ENCODE measurements at regions not wholly inside any gene's neighbourhood (a gene's known extent, or its start where the extent isn't known, plus 50 kb on each side); places are given as distances from the start of the nearest gene placed in this dataset.

GRCh38 chr2:236752096-236752495, 182.5 kb downstream of the ACKR3 start:
- Histone ChIP-seq H3K27ac (ENCODE audit: low read length) (no peak overlapping the region), H3K4me1 (ENCODE audit: control insufficient read depth in 1 of 2, insufficient read depth in 2 of 2, low read length in 2 of 2) (no peaks in the 10 kb centered on the region), H3K27me3 (ENCODE audit: low read depth, low read length) (no peaks in the 10 kb centered on the region), H3K9me3 (ENCODE audit: control insufficient read depth in 1 of 2, low read length in 2 of 2) (no peaks in the 10 kb centered on the region), H3K36me3 (ENCODE audit: control insufficient read depth in 1 of 2, insufficient read depth in 2 of 2, low read length in 2 of 2) (no peaks in the 10 kb centered on the region), H3K4me3 (ENCODE audit: low read depth in 1 of 2, low read length in 2 of 2) (no peak overlapping the region)

- H3K27ac ChIP-seq (ENCODE audit: low read length) = no peak overlapping the region
- H3K4me1 ChIP-seq (ENCODE audit: control insufficient read depth in 1 of 2, insufficient read depth in 2 of 2, low read length in 2 of 2) = no peaks in the 10 kb centered on the region
- H3K36me3 ChIP-seq (ENCODE audit: control insufficient read depth in 1 of 2, insufficient read depth in 2 of 2, low read length in 2 of 2) = no peaks in the 10 kb centered on the region
Observed at GRCh38 chr2:236753606-236754270, 184.1 kb downstream of the ACKR3 start.

GRCh38 chr2:236754271-236754944, 184.8 kb downstream of the ACKR3 start:
- Histone ChIP-seq H3K9me3 (ENCODE audit: control insufficient read depth in 1 of 2, low read length in 2 of 2) (no peaks in the 10 kb centered on the region), H3K27ac (ENCODE audit: low read length) (no peak overlapping the region), H3K36me3 (ENCODE audit: control insufficient read depth in 1 of 2, insufficient read depth in 2 of 2, low read length in 2 of 2) (no peaks in the 10 kb centered on the region), H3K4me3 (ENCODE audit: low read depth in 1 of 2, low read length in 2 of 2) (no peak overlapping the region), H3K4me1 (ENCODE audit: control insufficient read depth in 1 of 2, insufficient read depth in 2 of 2, low read length in 2 of 2) (no peaks in the 10 kb centered on the region), H3K27me3 (ENCODE audit: low read depth, low read length) (no peaks in the 10 kb centered on the region)

More at GRCh38 chr2:236753606-236754270, 184.1 kb downstream of the ACKR3 start:
- Histone ChIP-seq H3K9me3 (ENCODE audit: control insufficient read depth in 1 of 2, low read length in 2 of 2) (no peaks in the 10 kb centered on the region), H3K27me3 (ENCODE audit: low read depth, low read length) (no peaks in the 10 kb centered on the region), H3K4me3 (ENCODE audit: low read depth in 1 of 2, low read length in 2 of 2) (no peak overlapping the region)

GRCh38 chr2:236755278-236755840, 185.7 kb downstream of the ACKR3 start:
- Histone ChIP-seq H3K4me3 (ENCODE audit: low read depth in 1 of 2, low read length in 2 of 2) (no peak overlapping the region), H3K9me3 (ENCODE audit: control insufficient read depth in 1 of 2, low read length in 2 of 2) (no peaks in the 10 kb centered on the region), H3K36me3 (ENCODE audit: control insufficient read depth in 1 of 2, insufficient read depth in 2 of 2, low read length in 2 of 2) (no peaks in the 10 kb centered on the region), H3K4me1 (ENCODE audit: control insufficient read depth in 1 of 2, insufficient read depth in 2 of 2, low read length in 2 of 2) (no peaks in the 10 kb centered on the region), H3K27ac (ENCODE audit: low read length) (no peak overlapping the region), H3K27me3 (ENCODE audit: low read depth, low read length) (no peaks in the 10 kb centered on the region)

GRCh38 chr2:236758406-236758805, 188.8 kb downstream of the ACKR3 start:
- no peaks in the 10 kb centered on the region for H3K27me3 ChIP-seq (ENCODE audit: low read depth, low read length)
- H3K4me1 ChIP-seq (ENCODE audit: control insufficient read depth in 1 of 2, insufficient read depth in 2 of 2, low read length in 2 of 2) = no peaks in the 10 kb centered on the region
- H3K9me3 ChIP-seq (ENCODE audit: control insufficient read depth in 1 of 2, low read length in 2 of 2) = no peaks in the 10 kb centered on the region
- H3K27ac ChIP-seq (ENCODE audit: low read length) = no peak overlapping the region
- H3K4me3 ChIP-seq (ENCODE audit: low read depth in 1 of 2, low read length in 2 of 2) = no peak overlapping the region
- no peaks in the 10 kb centered on the region for H3K36me3 ChIP-seq (ENCODE audit: control insufficient read depth in 1 of 2, insufficient read depth in 2 of 2, low read length in 2 of 2)

- no peaks in the 10 kb centered on the region for H3K4me1 ChIP-seq (ENCODE audit: control insufficient read depth in 1 of 2, insufficient read depth in 2 of 2, low read length in 2 of 2)
Observed at GRCh38 chr2:236760246-236760645, 190.6 kb downstream of the ACKR3 start.

GRCh38 chr2:236761358-236761757, 191.7 kb downstream of the ACKR3 start:
- no peak overlapping the region for H3K4me3 ChIP-seq (ENCODE audit: low read depth in 1 of 2, low read length in 2 of 2)
- H3K27me3 ChIP-seq (ENCODE audit: low read depth, low read length) = no peaks in the 10 kb centered on the region
- H3K9me3 ChIP-seq (ENCODE audit: control insufficient read depth in 1 of 2, low read length in 2 of 2) = peaks cover 0 to under 1% of the 10 kb centered on the region in 2 donors
- H3K4me1 ChIP-seq (ENCODE audit: control insufficient read depth in 1 of 2, insufficient read depth in 2 of 2, low read length in 2 of 2) = no peaks in the 10 kb centered on the region
- no peak overlapping the region for H3K27ac ChIP-seq (ENCODE audit: low read length)
- H3K36me3 ChIP-seq (ENCODE audit: control insufficient read depth in 1 of 2, insufficient read depth in 2 of 2, low read length in 2 of 2) = no peaks in the 10 kb centered on the region

More at GRCh38 chr2:236760246-236760645, 190.6 kb downstream of the ACKR3 start:
- Histone ChIP-seq H3K27me3 (ENCODE audit: low read depth, low read length) (no peaks in the 10 kb centered on the region), H3K27ac (ENCODE audit: low read length) (no peak overlapping the region), H3K36me3 (ENCODE audit: control insufficient read depth in 1 of 2, insufficient read depth in 2 of 2, low read length in 2 of 2) (no peaks in the 10 kb centered on the region), H3K9me3 (ENCODE audit: control insufficient read depth in 1 of 2, low read length in 2 of 2) (no peaks in the 10 kb centered on the region), H3K4me3 (ENCODE audit: low read depth in 1 of 2, low read length in 2 of 2) (no peak overlapping the region)

GRCh38 chr2:236762628-236763027, 193.0 kb downstream of the ACKR3 start:
- no peak overlapping the region for H3K27ac ChIP-seq (ENCODE audit: low read length)
- no peaks in the 10 kb centered on the region for H3K36me3 ChIP-seq (ENCODE audit: control insufficient read depth in 1 of 2, insufficient read depth in 2 of 2, low read length in 2 of 2)

GRCh38 chr2:236763857-236764256, 194.2 kb downstream of the ACKR3 start:
- no peaks in the 10 kb centered on the region for H3K27me3 ChIP-seq (ENCODE audit: low read depth, low read length)
- H3K4me3 ChIP-seq (ENCODE audit: low read depth in 1 of 2, low read length in 2 of 2) = no peak overlapping the region
- H3K4me1 ChIP-seq (ENCODE audit: control insufficient read depth in 1 of 2, insufficient read depth in 2 of 2, low read length in 2 of 2) = no peaks in the 10 kb centered on the region
- peaks cover 0 to 3% of the 10 kb centered on the region in 2 donors for H3K9me3 ChIP-seq (ENCODE audit: control insufficient read depth in 1 of 2, low read length in 2 of 2)
- H3K27ac ChIP-seq (ENCODE audit: low read length) = no peak overlapping the region
- no peaks in the 10 kb centered on the region for H3K36me3 ChIP-seq (ENCODE audit: control insufficient read depth in 1 of 2, insufficient read depth in 2 of 2, low read length in 2 of 2)

More at GRCh38 chr2:236762628-236763027, 193.0 kb downstream of the ACKR3 start:
- peaks cover 0 to 3% of the 10 kb centered on the region in 2 donors for H3K9me3 ChIP-seq (ENCODE audit: control insufficient read depth in 1 of 2, low read length in 2 of 2)
- no peaks in the 10 kb centered on the region for H3K27me3 ChIP-seq (ENCODE audit: low read depth, low read length)
- H3K4me3 ChIP-seq (ENCODE audit: low read depth in 1 of 2, low read length in 2 of 2) = no peak overlapping the region
- no peaks in the 10 kb centered on the region for H3K4me1 ChIP-seq (ENCODE audit: control insufficient read depth in 1 of 2, insufficient read depth in 2 of 2, low read length in 2 of 2)

GRCh38 chr2:236764716-236765115, 195.1 kb downstream of the ACKR3 start:
- no peaks in the 10 kb centered on the region for H3K4me1 ChIP-seq (ENCODE audit: control insufficient read depth in 1 of 2, insufficient read depth in 2 of 2, low read length in 2 of 2)
- no peak overlapping the region for H3K27ac ChIP-seq (ENCODE audit: low read length)
- no peak overlapping the region for H3K4me3 ChIP-seq (ENCODE audit: low read depth in 1 of 2, low read length in 2 of 2)
- H3K9me3 ChIP-seq (ENCODE audit: control insufficient read depth in 1 of 2, low read length in 2 of 2) = peaks cover 0 to 3% of the 10 kb centered on the region in 2 donors
- no peaks in the 10 kb centered on the region for H3K36me3 ChIP-seq (ENCODE audit: control insufficient read depth in 1 of 2, insufficient read depth in 2 of 2, low read length in 2 of 2)
- no peaks in the 10 kb centered on the region for H3K27me3 ChIP-seq (ENCODE audit: low read depth, low read length)

GRCh38 chr2:236765478-236765877, 195.9 kb downstream of the ACKR3 start:
- Histone ChIP-seq H3K9me3 (ENCODE audit: control insufficient read depth in 1 of 2, low read length in 2 of 2) (peaks cover 0 to 3% of the 10 kb centered on the region in 2 donors), H3K4me1 (ENCODE audit: control insufficient read depth in 1 of 2, insufficient read depth in 2 of 2, low read length in 2 of 2) (no peaks in the 10 kb centered on the region), H3K27ac (ENCODE audit: low read length) (no peak overlapping the region), H3K4me3 (ENCODE audit: low read depth in 1 of 2, low read length in 2 of 2) (no peak overlapping the region), H3K27me3 (ENCODE audit: low read depth, low read length) (no peaks in the 10 kb centered on the region), H3K36me3 (ENCODE audit: control insufficient read depth in 1 of 2, insufficient read depth in 2 of 2, low read length in 2 of 2) (no peaks in the 10 kb centered on the region)
